ENCODE measurements at regions not wholly inside any gene's neighbourhood (a gene's known extent, or its start where the extent isn't known, plus 50 kb on each side); places are given as distances from the start of the nearest gene placed in this dataset.

DNA sequence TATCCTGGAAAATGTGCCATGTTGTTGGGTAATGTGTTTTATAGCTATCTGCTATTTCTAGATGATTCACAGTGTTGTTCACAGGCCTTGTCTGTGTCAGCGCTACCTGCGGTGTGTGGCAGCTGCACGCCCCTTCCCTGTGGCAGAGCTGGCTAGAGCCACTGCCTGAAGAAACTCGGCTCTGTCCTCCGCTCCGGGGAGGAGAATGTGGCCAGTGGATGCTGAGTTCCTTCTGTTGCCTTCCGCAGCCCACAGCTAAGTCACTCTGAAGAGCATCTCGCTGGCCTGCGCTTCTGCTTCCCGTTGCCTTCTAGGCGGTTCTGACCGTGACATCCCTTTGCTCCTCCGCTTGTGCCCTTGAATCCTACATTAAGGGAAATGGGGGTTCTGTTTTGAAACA lies 135.1 kb downstream of the PLG start:
- TF ChIP-seq SPI1 (IDR thresholded peaks at IDR 0.05; ENCODE audit: borderline replicate concordance, low read depth) (no peak), CTCF (IDR thresholded peaks at IDR 0.05; ENCODE audit: insufficient read depth, low read length) (no peak), POLR2AphosphoS5 (IDR thresholded peaks at IDR 0.05; ENCODE audit: low read depth) (no peak), GABPA (IDR thresholded peaks at IDR 0.05; ENCODE audit: low read depth) (no peak)
- TF ChIP-seq, protein P1, sequence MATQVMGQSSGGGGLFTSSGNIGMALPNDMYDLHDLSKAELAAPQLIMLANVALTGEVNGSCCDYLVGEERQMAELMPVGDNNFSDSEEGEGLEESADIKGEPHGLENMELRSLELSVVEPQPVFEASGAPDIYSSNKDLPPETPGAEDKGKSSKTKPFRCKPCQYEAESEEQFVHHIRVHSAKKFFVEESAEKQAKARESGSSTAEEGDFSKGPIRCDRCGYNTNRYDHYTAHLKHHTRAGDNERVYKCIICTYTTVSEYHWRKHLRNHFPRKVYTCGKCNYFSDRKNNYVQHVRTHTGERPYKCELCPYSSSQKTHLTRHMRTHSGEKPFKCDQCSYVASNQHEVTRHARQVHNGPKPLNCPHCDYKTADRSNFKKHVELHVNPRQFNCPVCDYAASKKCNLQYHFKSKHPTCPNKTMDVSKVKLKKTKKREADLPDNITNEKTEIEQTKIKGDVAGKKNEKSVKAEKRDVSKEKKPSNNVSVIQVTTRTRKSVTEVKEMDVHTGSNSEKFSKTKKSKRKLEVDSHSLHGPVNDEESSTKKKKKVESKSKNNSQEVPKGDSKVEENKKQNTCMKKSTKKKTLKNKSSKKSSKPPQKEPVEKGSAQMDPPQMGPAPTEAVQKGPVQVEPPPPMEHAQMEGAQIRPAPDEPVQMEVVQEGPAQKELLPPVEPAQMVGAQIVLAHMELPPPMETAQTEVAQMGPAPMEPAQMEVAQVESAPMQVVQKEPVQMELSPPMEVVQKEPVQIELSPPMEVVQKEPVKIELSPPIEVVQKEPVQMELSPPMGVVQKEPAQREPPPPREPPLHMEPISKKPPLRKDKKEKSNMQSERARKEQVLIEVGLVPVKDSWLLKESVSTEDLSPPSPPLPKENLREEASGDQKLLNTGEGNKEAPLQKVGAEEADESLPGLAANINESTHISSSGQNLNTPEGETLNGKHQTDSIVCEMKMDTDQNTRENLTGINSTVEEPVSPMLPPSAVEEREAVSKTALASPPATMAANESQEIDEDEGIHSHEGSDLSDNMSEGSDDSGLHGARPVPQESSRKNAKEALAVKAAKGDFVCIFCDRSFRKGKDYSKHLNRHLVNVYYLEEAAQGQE (IDR thresholded peaks at IDR 0.05; ENCODE audit: insufficient replicate concordance, low read depth), result no peak
- H3K27me3 ChIP-seq (ENCODE audit: insufficient read depth, poor library complexity, severe bottlenecking), result no peaks in the 10 kb centered on the region
- no peak overlapping the region for H3K4me3 ChIP-seq (replicated peaks; ENCODE audit: insufficient read depth, low read length)
- no peak for DNase-seq (ENCODE audit: low read depth in 1 of 2, low spot score in 1 of 2)
- no peak overlapping the region for H3K27ac ChIP-seq (replicated peaks)

GRCh38 chr6:160851031-160851430 lies 140.5 kb upstream of the MAP3K4 start:
- no peak for DNase-seq (ENCODE audit: low read depth in 1 of 2, low spot score in 1 of 2)
- no peaks in the 10 kb centered on the region for H3K27me3 ChIP-seq (ENCODE audit: insufficient read depth, poor library complexity, severe bottlenecking)
- no peak overlapping the region for H3K4me3 ChIP-seq (replicated peaks; ENCODE audit: insufficient read depth, low read length)
- no peak for TF ChIP-seq POLR2AphosphoS5 (IDR thresholded peaks at IDR 0.05; ENCODE audit: low read depth)
- no peak for TF ChIP-seq GABPA (IDR thresholded peaks at IDR 0.05; ENCODE audit: low read depth)
- H3K27ac ChIP-seq (replicated peaks), result no peak overlapping the region

- Histone ChIP-seq H3K27me3 (ENCODE audit: insufficient read depth, poor library complexity, severe bottlenecking) (no peaks in the 10 kb centered on the region), H3K4me3 (replicated peaks; ENCODE audit: insufficient read depth, low read length) (no peak overlapping the region), H3K27ac (replicated peaks) (no peak overlapping the region)
- TF ChIP-seq GABPA (IDR thresholded peaks at IDR 0.05; ENCODE audit: low read depth) (no peak), CTCF (IDR thresholded peaks at IDR 0.05; ENCODE audit: insufficient read depth, low read length) (no peak), SPI1 (IDR thresholded peaks at IDR 0.05; ENCODE audit: borderline replicate concordance, low read depth) (no peak), POLR2AphosphoS5 (IDR thresholded peaks at IDR 0.05; ENCODE audit: low read depth) (no peak)
- TF ChIP-seq, protein P1 (IDR thresholded peaks at IDR 0.05; ENCODE audit: insufficient replicate concordance, low read depth), result no peak
- DNase-seq (ENCODE audit: low read depth in 1 of 2, low spot score in 1 of 2), result no peak
Observed at GRCh38 chr6:160853946-160854345, 137.6 kb upstream of the MAP3K4 start.

DNA sequence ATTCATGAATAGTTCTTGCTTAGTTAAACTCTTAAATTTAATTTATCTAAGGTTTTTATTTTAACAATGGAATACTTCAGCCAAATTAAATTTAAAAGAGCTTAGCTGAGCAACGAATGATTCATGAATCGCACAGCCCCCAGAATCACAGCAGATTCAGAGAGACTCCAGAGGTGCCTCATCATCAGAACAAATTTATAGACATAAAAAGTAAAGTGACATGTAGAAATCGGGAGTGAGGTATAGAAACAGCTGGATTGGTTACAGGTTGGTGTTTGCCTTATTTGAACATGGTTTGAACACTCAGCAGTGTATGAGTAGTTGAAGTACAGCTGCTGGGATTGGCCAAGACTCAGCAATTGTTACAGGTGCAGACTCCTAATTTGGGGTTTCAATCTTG lies 132.7 kb upstream of the MAP3K4 start:
- Histone ChIP-seq H3K27me3 (ENCODE audit: insufficient read depth, poor library complexity, severe bottlenecking) (no peaks in the 10 kb centered on the region), H3K27ac (replicated peaks) (no peak overlapping the region), H3K4me3 (replicated peaks; ENCODE audit: insufficient read depth, low read length) (no peak overlapping the region)
- no peak for DNase-seq (ENCODE audit: low read depth in 1 of 2, low spot score in 1 of 2)
- no peak for TF ChIP-seq SPI1 (IDR thresholded peaks at IDR 0.05; ENCODE audit: borderline replicate concordance, low read depth)
- TF ChIP-seq GABPA (IDR thresholded peaks at IDR 0.05; ENCODE audit: low read depth), result no peak
- TF ChIP-seq CTCF (IDR thresholded peaks at IDR 0.05; ENCODE audit: insufficient read depth, low read length), result no peak
- no peak for TF ChIP-seq POLR2AphosphoS5 (IDR thresholded peaks at IDR 0.05; ENCODE audit: low read depth)
- TF ChIP-seq, protein P1 (IDR thresholded peaks at IDR 0.05; ENCODE audit: insufficient replicate concordance, low read depth), result no peak

Measured in HL-60 (cell line).